ENCODE measurements at regions not wholly inside any gene's neighbourhood (a gene's known extent, or its start where the extent isn't known, plus 50 kb on each side); places are given as distances from the start of the nearest gene placed in this dataset.

- POLR2A ChIA-PET, result no interaction called here
- H3K27ac ChIP-seq (ENCODE audit: extremely low read length, insufficient read depth, low read length), result no peak overlapping the region
- H3K79me2 ChIP-seq (ENCODE audit: insufficient read depth, low read length), result no peaks in the 10 kb centered on the region
- H3K4me2 ChIP-seq (ENCODE audit: low read depth, low read length), result no peak overlapping the region
- FAIRE-seq, result no peak
- no peaks in the 10 kb centered on the region for H3K9me3 ChIP-seq (ENCODE audit: low read length)
- in situ Hi-C loops (cut with HindIII; ENCODE audit: extremely low pct_ligation_motif_present, low pct_unique_long_range_greater_than_20kb) (loop anchor here (10.0 kb wide), 1 partner anchor 525 kb away; no protein-coding TSS in a partner anchor), intact Hi-C loops (cut with micrococcal nuclease; ENCODE audit: unreplicated experiment) (no loop called here)
- H2AFZ ChIP-seq (ENCODE audit: low read length), result no peak overlapping the region
- H3K27me3 ChIP-seq (ENCODE audit: control insufficient read depth in 1 of 2, insufficient read depth in 2 of 2, low read length in 2 of 2), result no peaks in the 10 kb centered on the region; a peak in 1 of 5 replicates
- CTCF ChIA-PET (ENCODE audit: low intra/inter-chr PET ratio, low total read pairs), result no interaction called here
- WGBS (ENCODE audit: low lambda C conversion rate), result 78% methylated on average over 9 of the region's 9 CpGs
- H3K4me3 ChIP-seq (replicated peaks in 1 of 3; ENCODE audit: insufficient read depth in 1 of 3, low read depth in 2 of 3, low read length in 3 of 3), result no peak overlapping the region
- TF ChIP-seq ETS1 (CRISPR knock-in tag; IDR thresholded peaks at IDR 0.05) (no peak), ZNF251 (CRISPR knock-in tag; IDR thresholded peaks at IDR 0.05) (no peak), ZNF460 (CRISPR knock-in tag; IDR thresholded peaks at IDR 0.05; ENCODE audit: borderline replicate concordance) (no peak), NCOA5 (CRISPR knock-in tag; IDR thresholded peaks at IDR 0.05) (no peak), NFKB2 (CRISPR knock-in tag; IDR thresholded peaks at IDR 0.05; ENCODE audit: borderline replicate concordance) (no peak), MLXIP (CRISPR knock-in tag; IDR thresholded peaks at IDR 0.05; ENCODE audit: borderline replicate concordance) (no peak), SMARCC2 (IDR thresholded peaks at IDR 0.05) (no peak), ZNF264 (CRISPR knock-in tag; IDR thresholded peaks at IDR 0.05) (no peak), IKZF5 (CRISPR knock-in tag; IDR thresholded peaks at IDR 0.05) (no peak)
- no peak for DNase-seq (ENCODE audit: low spot score)
- H3K9ac ChIP-seq (ENCODE audit: insufficient read depth, low read depth, low read length), result no peak overlapping the region
- BruUV-seq (replicated peaks), result no TSS peak
- no peak for ATAC-seq
- H3K4me1 ChIP-seq (ENCODE audit: insufficient read depth, low read length), result no peaks in the 10 kb centered on the region
- H3K36me3 ChIP-seq (replicated peaks in 1 of 2; ENCODE audit: control insufficient read depth in 1 of 2, insufficient read depth in 2 of 2, low read length in 2 of 2), result no peaks in the 10 kb centered on the region
- H4K20me1 ChIP-seq (ENCODE audit: insufficient read depth, low read length), result no peaks in the 10 kb centered on the region
These were observed 102.6 kb upstream of the NDUFV2 start for GRCh38 chr18:8999872-9000271.
